Gastrocnemius medialis (tissue), 4 donors: ENCODE measurements at regions not wholly inside any gene's neighbourhood (a gene's known extent, or its start where the extent isn't known, plus 50 kb on each side); places are given as distances from the start of the nearest gene placed in this dataset.

Experiments used
- ATAC-seq, 2 donors: fragments of 150-250 bp; one replicate each; pipeline ENCODE4 v1.9.1; 2016
- DNase-seq, 2 donors: peaks; one replicate each; pipeline ENCODE4 v3.0.0-alpha.2; 2019
- H3K27ac ChIP-seq, 4 donors: fragments of 200-600 bp; sonication (generic); 1 replicate in 1 of 4; 2 replicates in 3 of 4; pipeline ENCODE4 v1.5.1; 2016 to 2018; ENCODE audit warnings: mild to moderate bottlenecking in 2 of 4, moderate library complexity in 1 of 4
- H3K27me3 ChIP-seq, 3 donors: fragments of 200-600 bp; sonication (generic) in 2 of 3; 1 replicate in 1 of 3; 2 replicates in 2 of 3; pipeline versions ENCODE4 v1.5.1 to v1.6.0; 2016 to 2019; ENCODE audit warnings: mild to moderate bottlenecking in 1 of 3, moderate library complexity in 1 of 3
- H3K36me3 ChIP-seq, 2 donors: fragments of 200-600 bp; sonication (generic) in 1 of 2; one replicate each; pipeline ENCODE4 v1.5.1; 2017 to 2018
- H3K4me1 ChIP-seq, 2 donors: fragments of 200-600 bp; sonication (generic) in 1 of 2; one replicate each; pipeline ENCODE4 v1.5.1; 2016 to 2017; ENCODE audit warnings: mild to moderate bottlenecking in 2 of 2
- H3K4me3 ChIP-seq, 4 donors: fragments of 200-600 bp; sonication (generic) in 3 of 4; 1 replicate in 1 of 4; 2 replicates in 3 of 4; pipeline ENCODE4 v1.5.1; 2016 to 2019; ENCODE audit warnings: mild to moderate bottlenecking in 2 of 4
- H3K9me3 ChIP-seq, 3 donors: fragments of 200-600 bp; sonication (generic) in 2 of 3; 1 replicate in 1 of 3; 2 replicates in 2 of 3; pipeline ENCODE4 v1.5.1; 2016 to 2019
- POLR2A ChIP-seq, 2 donors: fragments of 450-650 bp; IDR thresholded peaks; one replicate each; pipeline ENCODE4 v1.6.1; 2017; ENCODE audit warnings: antibody characterized with exemption in 2 of 2, mild to moderate bottlenecking in 2 of 2, moderate library complexity in 2 of 2
- in situ Hi-C, 4 donors: fragments of 200-750 bp; cut with MboI; loops; one replicate each; pipeline versions ENCODE4 v1.15.0 to v1.8.0; 2017; ENCODE audit warnings: low sequenced_read_pairs in 4 of 4
- intact Hi-C: fragments of 100-400 bp; cut with DNase I; formaldehyde crosslinking; loops from one replicate; pipeline ENCODE4 v1.15.1; 2023; ENCODE audit warnings: low total_unique reads
- TF ChIP-seq, protein P1 (sequence below), 5 experiments: fragments of 450-650 bp in 3 of 5; fragments of 200-600 bp in 2 of 5; sonication (generic) in 2 of 5; IDR thresholded peaks in 4 of 5; conservative IDR thresholded peaks in 1 of 5; 1 replicate in 4 of 5; 2 replicates in 1 of 5; pipeline ENCODE4 v1.5.1; 2016 to 2019; ENCODE audit warnings: antibody characterized with exemption in 5 of 5, mild to moderate bottlenecking in 3 of 5, moderate library complexity in 3 of 5

- no peak for DNase-seq
- intact Hi-C loops (no loop called here), in situ Hi-C loops (loop anchor here in 1 of 4 donors (25.0 kb wide), 1 partner anchor 111 kb away; no protein-coding TSS in a partner anchor)
- Histone ChIP-seq H3K9me3 (no peaks in the 10 kb centered on the region), H3K27ac (no peak overlapping the region), H3K4me3 (no peak overlapping the region), H3K4me1 (no peaks in the 10 kb centered on the region), H3K36me3 (no peaks in the 10 kb centered on the region), H3K27me3 (peaks cover 0 to 2% (median 0%) of the 10 kb centered on the region in 3 donors)
- TF ChIP-seq, protein P1, sequence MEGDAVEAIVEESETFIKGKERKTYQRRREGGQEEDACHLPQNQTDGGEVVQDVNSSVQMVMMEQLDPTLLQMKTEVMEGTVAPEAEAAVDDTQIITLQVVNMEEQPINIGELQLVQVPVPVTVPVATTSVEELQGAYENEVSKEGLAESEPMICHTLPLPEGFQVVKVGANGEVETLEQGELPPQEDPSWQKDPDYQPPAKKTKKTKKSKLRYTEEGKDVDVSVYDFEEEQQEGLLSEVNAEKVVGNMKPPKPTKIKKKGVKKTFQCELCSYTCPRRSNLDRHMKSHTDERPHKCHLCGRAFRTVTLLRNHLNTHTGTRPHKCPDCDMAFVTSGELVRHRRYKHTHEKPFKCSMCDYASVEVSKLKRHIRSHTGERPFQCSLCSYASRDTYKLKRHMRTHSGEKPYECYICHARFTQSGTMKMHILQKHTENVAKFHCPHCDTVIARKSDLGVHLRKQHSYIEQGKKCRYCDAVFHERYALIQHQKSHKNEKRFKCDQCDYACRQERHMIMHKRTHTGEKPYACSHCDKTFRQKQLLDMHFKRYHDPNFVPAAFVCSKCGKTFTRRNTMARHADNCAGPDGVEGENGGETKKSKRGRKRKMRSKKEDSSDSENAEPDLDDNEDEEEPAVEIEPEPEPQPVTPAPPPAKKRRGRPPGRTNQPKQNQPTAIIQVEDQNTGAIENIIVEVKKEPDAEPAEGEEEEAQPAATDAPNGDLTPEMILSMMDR (IDR thresholded peaks at IDR 0.05 in 4 of 5, conservative IDR thresholded peaks at IDR 0.05 in 1 of 5), result no peak
- no peak for TF ChIP-seq POLR2A (IDR thresholded peaks at IDR 0.05)
- ATAC-seq, result no peak
Observed at GRCh38 chr21:41597811-41598231, 89.9 kb upstream of the TMPRSS2 start.

DNA sequence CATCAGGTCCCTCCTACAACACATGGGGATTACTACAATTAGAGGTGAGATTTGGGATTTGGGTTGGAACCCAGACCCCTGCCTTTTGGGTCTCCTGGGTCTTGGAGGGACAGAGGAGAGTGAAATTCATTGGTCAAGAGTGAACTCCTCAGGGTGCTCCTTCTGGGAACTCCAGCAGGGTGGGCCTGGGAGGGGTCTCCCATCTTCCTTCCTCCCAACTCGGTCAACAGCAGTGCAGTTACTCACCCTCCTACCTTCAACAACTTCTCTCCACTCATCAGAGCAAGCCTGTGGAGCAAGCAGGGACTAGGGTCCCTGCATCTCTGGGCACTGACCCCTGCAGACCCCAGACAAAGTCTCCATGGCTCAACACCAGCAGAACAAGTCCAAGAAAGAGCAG lies 89.3 kb upstream of the TMPRSS2 start:
- ATAC-seq (no peak), DNase-seq (no peak)
- intact Hi-C loops (no loop called here), in situ Hi-C loops (loop anchor here in 1 of 4 donors (25.0 kb wide), 1 partner anchor 110 kb away; no protein-coding TSS in a partner anchor)
- H3K4me3 ChIP-seq, result no peak overlapping the region
- no peaks in the 10 kb centered on the region for H3K4me1 ChIP-seq
- no peaks in the 10 kb centered on the region for H3K9me3 ChIP-seq
- H3K36me3 ChIP-seq, result no peaks in the 10 kb centered on the region
- TF ChIP-seq POLR2A (IDR thresholded peaks at IDR 0.05), result no peak
- TF ChIP-seq, protein P1 (IDR thresholded peaks at IDR 0.05 in 4 of 5, conservative IDR thresholded peaks at IDR 0.05 in 1 of 5), result no peak
- peaks cover 0 to 2% (median 0%) of the 10 kb centered on the region in 3 donors for H3K27me3 ChIP-seq
- H3K27ac ChIP-seq, result no peak overlapping the region

GRCh38 chr21:41596241-41596925 lies 88.4 kb upstream of the TMPRSS2 start:
- H3K4me3 ChIP-seq, result no peak overlapping the region
- ATAC-seq (no peak), DNase-seq (no peak)
- in situ Hi-C loops (loop anchor here in 1 of 4 donors (25.0 kb wide), 1 partner anchor 109 kb away; no protein-coding TSS in a partner anchor), intact Hi-C loops (no loop called here)
- H3K27me3 ChIP-seq, result peaks cover 0 to 2% (median 0%) of the 10 kb centered on the region in 3 donors
- no peak for TF ChIP-seq POLR2A (IDR thresholded peaks at IDR 0.05)
- TF ChIP-seq, protein P1 (IDR thresholded peaks at IDR 0.05 in 4 of 5, conservative IDR thresholded peaks at IDR 0.05 in 1 of 5), result no peak
- H3K36me3 ChIP-seq, result no peaks in the 10 kb centered on the region
- no peaks in the 10 kb centered on the region for H3K4me1 ChIP-seq
- no peak overlapping the region for H3K27ac ChIP-seq
- no peaks in the 10 kb centered on the region for H3K9me3 ChIP-seq

DNA sequence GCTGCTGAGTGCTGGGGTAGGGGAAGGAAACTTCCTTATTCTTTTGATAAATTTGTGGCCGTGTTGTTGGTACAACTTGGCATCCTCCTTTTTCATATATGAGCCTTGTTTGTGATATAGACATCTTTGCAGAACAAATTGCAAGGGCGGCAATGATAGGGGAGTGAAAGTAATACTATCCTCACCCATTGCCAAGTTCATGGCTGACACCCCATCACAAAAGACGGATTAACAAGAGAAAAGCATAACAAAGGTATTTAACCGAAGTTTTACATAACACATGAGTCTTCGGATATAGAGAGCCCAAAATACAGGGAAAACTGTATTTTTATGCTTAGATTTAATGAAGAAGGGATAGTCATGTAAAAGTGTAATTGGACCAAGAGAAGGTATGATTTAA lies 86.3 kb upstream of the TMPRSS2 start:
- Histone ChIP-seq H3K27me3 (peaks cover 0 to 2% (median 0%) of the 10 kb centered on the region in 3 donors), H3K4me1 (no peaks in the 10 kb centered on the region), H3K27ac (no peak overlapping the region), H3K36me3 (no peaks in the 10 kb centered on the region), H3K9me3 (no peaks in the 10 kb centered on the region), H3K4me3 (no peak overlapping the region)
- intact Hi-C loops (no loop called here), in situ Hi-C loops (loop anchor here in 1 of 4 donors (25.0 kb wide), 1 partner anchor 107 kb away; no protein-coding TSS in a partner anchor)
- DNase-seq (no peak), ATAC-seq (no peak)
- TF ChIP-seq, protein P1 (IDR thresholded peaks at IDR 0.05 in 4 of 5, conservative IDR thresholded peaks at IDR 0.05 in 1 of 5), result no peak
- TF ChIP-seq POLR2A (IDR thresholded peaks at IDR 0.05), result no peak
